HepG2 (cell line): ENCODE measurements at regions not wholly inside any gene's neighbourhood (a gene's known extent, or its start where the extent isn't known, plus 50 kb on each side); places are given as distances from the start of the nearest gene placed in this dataset.

Experiments used
- ATAC-seq: fragments of 200-7000 bp; cut with Tn5 transposase; 3 replicates; pipeline ENCODE4 v1.9.1; 2020; ENCODE audit warnings: mild to moderate bottlenecking, moderate library complexity
- BruUV-seq: library from RNA; stranded (reverse); fragments of 400-500 nt; replicated peaks from 2 replicates; lab custom pipeline; 2021; lab: Mats Ljungman, UMichigan
- CTCF ChIA-PET: fragments of 300-600 bp; formaldehyde crosslinking; extraction: SDS; loops from one replicate; lab custom pipeline; 2021; ENCODE audit warnings: low total read pairs, inconsistent platforms, low intra/inter-chr PET ratio; lab: Yijun Ruan, JAX
- POLR2A ChIA-PET: fragments of 350-600 bp; sonication (Branson Sonifier 250); formaldehyde crosslinking; loops from one replicate; lab custom pipeline; 2020; ENCODE audit warnings: antibody characterized with exemption, inconsistent platforms; lab: Yijun Ruan, JAX
- DNase-seq: peaks from one replicate; pipeline ENCODE4 v3.0.0-alpha.2; 2015; ENCODE audit warnings: low spot score
- FAIRE-seq: peaks from 3 replicates; lab custom pipeline; 2011; peaks lifted over from hg19 to GRCh38; lab: Jason Lieb, UNC
- H2AFZ ChIP-seq: one replicate; pipeline ENCODE4 v1.6.1; 2011; ENCODE audit warnings: low read length, inconsistent platforms
- H3K27ac ChIP-seq: fragments of 300-600 bp; 3 replicates; pipeline ENCODE4 v1.8.0; 2011; ENCODE audit warnings: mixed run types, mild to moderate bottlenecking, mixed read lengths, low read length, inconsistent platforms; ENCODE audit not compliant: insufficient read depth; ENCODE audit errors: extremely low read length
- H3K27me3 ChIP-seq, 2 experiments: fragments of 200-600 bp in 1 of 2; 2 replicates in 1 of 2; 3 replicates in 1 of 2; pipeline versions ENCODE4 v1.6.0 to v1.8.0; 2011; ENCODE audit warnings: low read length in 2 of 2, mild to moderate bottlenecking in 2 of 2, moderate library complexity in 2 of 2, inconsistent platforms in 1 of 2; ENCODE audit not compliant: insufficient read depth in 2 of 2, control insufficient read depth in 1 of 2
- H3K36me3 ChIP-seq, 2 experiments: fragments of 200-600 bp in 1 of 2; replicated peaks in 1 of 2; 2 replicates in 1 of 2; 3 replicates in 1 of 2; pipeline versions ENCODE4 v1.5.1 to v1.8.0; 2011; ENCODE audit warnings: low read length in 2 of 2, inconsistent platforms in 1 of 2; ENCODE audit not compliant: insufficient read depth in 2 of 2, control insufficient read depth in 1 of 2
- H3K4me1 ChIP-seq: 2 replicates; pipeline ENCODE4 v1.5.1; 2012; ENCODE audit warnings: low read length, inconsistent platforms; ENCODE audit not compliant: insufficient read depth
- H3K4me2 ChIP-seq: 2 replicates; pipeline ENCODE4 v1.6.0; 2011; ENCODE audit warnings: low read depth, low read length, inconsistent platforms
- H3K4me3 ChIP-seq, 3 experiments: fragments of 200-600 bp in 1 of 3; sonication (generic), shearing (Covaris generic) in 1 of 3; replicated peaks in 1 of 3; 2 replicates each; pipeline ENCODE4 v1.5.1; 2011 to 2016; ENCODE audit warnings: low read length in 3 of 3, inconsistent platforms in 2 of 3, low read depth in 2 of 3, mild to moderate bottlenecking in 2 of 3, control low read depth in 1 of 3, mixed read lengths in 1 of 3; ENCODE audit not compliant: insufficient read depth in 1 of 3
- H3K79me2 ChIP-seq: one replicate; pipeline ENCODE4 v1.6.1; 2011; ENCODE audit warnings: low read length, inconsistent platforms; ENCODE audit not compliant: insufficient read depth
- H3K9ac ChIP-seq: 2 replicates; pipeline ENCODE4 v1.6.0; 2011; ENCODE audit warnings: mild to moderate bottlenecking, low read depth, low read length, inconsistent platforms; ENCODE audit not compliant: insufficient read depth
- H3K9me3 ChIP-seq: 2 replicates; pipeline ENCODE4 v1.5.1; 2012; ENCODE audit warnings: mild to moderate bottlenecking, low read length
- H4K20me1 ChIP-seq: 2 replicates; pipeline ENCODE4 v1.6.0; 2011; ENCODE audit warnings: inconsistent platforms, mild to moderate bottlenecking, low read length, moderate library complexity; ENCODE audit not compliant: insufficient read depth
- ATF6 ChIP-seq: sonication (generic); formaldehyde crosslinking; conservative IDR thresholded peaks from 2 replicates; pipeline ENCODE4 v1.4.0; 2020; ENCODE audit warnings: missing genetic modification reagents
- HCFC1 ChIP-seq: fragments of 150-350 bp; IDR thresholded peaks from 2 replicates; pipeline ENCODE4 v1.6.1; 2014; ENCODE audit warnings: low read depth, low read length
- ONECUT2 ChIP-seq: sonication (generic); formaldehyde crosslinking; IDR thresholded peaks from 2 replicates; pipeline ENCODE4 v1.4.0; 2020; ENCODE audit warnings: missing genetic modification reagents
- SIN3A ChIP-seq: IDR thresholded peaks from 2 replicates; pipeline ENCODE4 v1.6.1; 2011; ENCODE audit warnings: low read depth, mild to moderate bottlenecking, control low read depth, low read length, borderline replicate concordance
- ZBED4 ChIP-seq: sonication (generic); formaldehyde crosslinking; IDR thresholded peaks from 2 replicates; pipeline ENCODE4 v1.4.0; 2020; ENCODE audit warnings: missing genetic modification reagents, borderline replicate concordance
- ZNF143 ChIP-seq: sonication (generic); formaldehyde crosslinking; IDR thresholded peaks from 2 replicates; pipeline ENCODE4 v1.4.0; 2020; ENCODE audit warnings: missing genetic modification reagents
- ZNF564 ChIP-seq: sonication (generic); formaldehyde crosslinking; IDR thresholded peaks from 2 replicates; pipeline ENCODE4 v1.8.1; 2023; ENCODE audit warnings: mild to moderate bottlenecking, missing genetic modification reagents
- ZNF670 ChIP-seq: sonication (generic); formaldehyde crosslinking; IDR thresholded peaks from 2 replicates; pipeline ENCODE4 v1.8.0; 2022; ENCODE audit warnings: mild to moderate bottlenecking, missing genetic modification reagents, borderline replicate concordance
- in situ Hi-C: cut with HindIII; loops from 2 replicates; pipeline ENCODE4 v1.10.0; 2017; ENCODE audit warnings: low pct_unique_long_range_greater_than_20kb; ENCODE audit not compliant: extremely low pct_ligation_motif_present
- intact Hi-C: fragments of 100-400 bp; cut with micrococcal nuclease; formaldehyde crosslinking; loops from one replicate; pipeline ENCODE4 v1.10.0; 2022; ENCODE audit not compliant: unreplicated experiment

- TF ChIP-seq ZBED4 (no peak), HCFC1 (no peak), ZNF670 (CRISPR knock-in tag) (no peak)
Measured at GRCh38 chr5:90337449-90338052, 72.0 kb downstream of the CETN3 start (continued).

- no peak for ATAC-seq
Measured at GRCh38 chr5:90336752-90337151, 72.8 kb downstream of the CETN3 start.

More at GRCh38 chr5:90336752-90337151, 72.8 kb downstream of the CETN3 start:
- ChIA-PET CTCF (no interaction called here), POLR2A (no interaction called here)
- Histone ChIP-seq H3K4me1 (peaks cover 8% of the 10 kb centered on the region), H3K27ac (no peak overlapping the region), H2AFZ (no peak overlapping the region), H4K20me1 (no peaks in the 10 kb centered on the region), H3K79me2 (no peaks in the 10 kb centered on the region), H3K27me3 (no peaks in the 10 kb centered on the region), H3K36me3 (no peaks in the 10 kb centered on the region), H3K9ac (no peak overlapping the region), H3K9me3 (no peaks in the 10 kb centered on the region), H3K4me3 (no peak overlapping the region), H3K4me2 (no peak overlapping the region)
- no peak for FAIRE-seq
- no peak for DNase-seq
- intact Hi-C loops (no loop called here), in situ Hi-C loops (no loop called here)
- BruUV-seq, result no TSS peak
- no peak for TF ChIP-seq ATF6 (CRISPR knock-in tag)
- no peak for TF ChIP-seq ONECUT2 (CRISPR knock-in tag)
- TF ChIP-seq SIN3A, result no peak
- no peak for TF ChIP-seq ZNF143 (CRISPR knock-in tag)
- no peak for TF ChIP-seq ZNF564 (CRISPR knock-in tag)
